H1 (cell line): ENCODE measurements at regions not wholly inside any gene's neighbourhood (a gene's known extent, or its start where the extent isn't known, plus 50 kb on each side); places are given as distances from the start of the nearest gene placed in this dataset.

Source experiments
- CTCF ChIA-PET: fragments of 300-600 bp; sonication (Branson Sonifier 250); formaldehyde crosslinking; loops from one replicate; lab custom pipeline; 2021; ENCODE audit not compliant: partially characterized antibody; lab: Charles Lee
- POLR2A ChIA-PET: fragments of 300-600 bp; sonication (Branson Sonifier 250); formaldehyde crosslinking; loops from one replicate; lab custom pipeline; 2021; ENCODE audit warnings: inconsistent platforms; ENCODE audit not compliant: partially characterized antibody; lab: Charles Lee
- DNase-seq, 2 experiments: peaks; one replicate each; pipeline versions ENCODE4 v3.0.0 to v3.0.0-alpha.2; 2010 to 2022; ENCODE audit warnings: low spot score in 2 of 2, low read depth in 1 of 2, mixed read lengths in 1 of 2
- FAIRE-seq: peaks from 2 replicates; lab custom pipeline; 2011; peaks lifted over from hg19 to GRCh38; lab: Jason Lieb, UNC
- H2AFZ ChIP-seq: 2 replicates; pipeline ENCODE4 v1.8.1; 2012; ENCODE audit warnings: low read length, inconsistent platforms
- H2AK5ac ChIP-seq: 2 replicates; pipeline ENCODE4 v1.6.1; 2013; ENCODE audit warnings: low read depth, low read length
- H2BK120ac ChIP-seq: replicated peaks from 2 replicates; pipeline ENCODE3; 2013; ENCODE audit warnings: low read depth, low read length, inconsistent platforms
- H2BK12ac ChIP-seq: 2 replicates; pipeline ENCODE4 v1.6.1; 2013; ENCODE audit warnings: low read depth, low read length
- H2BK15ac ChIP-seq: 2 replicates; pipeline ENCODE4 v1.6.1; 2013; ENCODE audit warnings: low read length
- H2BK20ac ChIP-seq: 2 replicates; pipeline ENCODE4 v1.6.1; 2013; ENCODE audit warnings: low read length
- H2BK5ac ChIP-seq: 2 replicates; pipeline ENCODE4 v1.6.1; 2013; ENCODE audit warnings: low read depth, low read length
- H3K14ac ChIP-seq: 2 replicates; pipeline ENCODE4 v1.6.1; 2013; ENCODE audit warnings: inconsistent platforms; ENCODE audit not compliant: insufficient read length
- H3K18ac ChIP-seq: 2 replicates; pipeline ENCODE4 v1.6.1; 2013; ENCODE audit warnings: low read length; ENCODE audit errors: extremely low read depth
- H3K23ac ChIP-seq: 2 replicates; pipeline ENCODE4 v1.6.1; 2013; ENCODE audit warnings: inconsistent platforms; ENCODE audit not compliant: insufficient read length
- H3K23me2 ChIP-seq: 2 replicates; pipeline ENCODE4 v1.6.1; 2013; ENCODE audit warnings: low read depth, low read length
- H3K27ac ChIP-seq: 2 replicates; pipeline ENCODE4 v1.6.1; 2011; ENCODE audit warnings: low read depth, low read length, inconsistent platforms
- H3K27me3 ChIP-seq, 4 experiments: replicated peaks in 1 of 4; 1 replicate in 1 of 4; 2 replicates in 3 of 4; pipeline versions ENCODE4 v1.6.1 to v1.8.1; 2011 to 2013; ENCODE audit warnings: low read length in 3 of 4, mild to moderate bottlenecking in 3 of 4, inconsistent platforms in 2 of 4, mixed read lengths in 2 of 4, moderate library complexity in 1 of 4; ENCODE audit not compliant: control insufficient read depth in 3 of 4, insufficient read depth in 3 of 4; ENCODE audit errors: extremely low read depth in 1 of 4
- H3K36me3 ChIP-seq, 4 experiments: 2 replicates each; pipeline versions ENCODE4 v1.6.1 to v1.8.1; 2011 to 2013; ENCODE audit warnings: mild to moderate bottlenecking in 4 of 4, low read length in 3 of 4, moderate library complexity in 2 of 4, control low read depth in 1 of 4, inconsistent platforms in 1 of 4; ENCODE audit not compliant: insufficient read depth in 4 of 4, control insufficient read depth in 2 of 4
- H3K4ac ChIP-seq: replicated peaks from 2 replicates; pipeline ENCODE3; 2013; ENCODE audit warnings: low read length, low read depth, mixed read lengths, inconsistent platforms; ENCODE audit not compliant: insufficient read length
- H3K4me1 ChIP-seq, 4 experiments: replicated peaks in 1 of 4; 1 replicate in 1 of 4; 2 replicates in 3 of 4; pipeline versions ENCODE4 v1.6.1 to v1.8.1; 2011 to 2013; ENCODE audit warnings: low read length in 3 of 4, inconsistent platforms in 2 of 4, mixed read lengths in 1 of 4; ENCODE audit not compliant: insufficient read depth in 4 of 4, control insufficient read depth in 3 of 4
- H3K4me2 ChIP-seq, 2 experiments: 2 replicates each; pipeline versions ENCODE4 v1.6.1 to v1.8.1; 2011 to 2013; ENCODE audit warnings: low read depth in 2 of 2, low read length in 2 of 2, control low read depth in 1 of 2, inconsistent platforms in 1 of 2, mild to moderate bottlenecking in 1 of 2; ENCODE audit not compliant: insufficient read depth in 1 of 2
- H3K4me3 ChIP-seq, 4 experiments: fragments of 200-600, 300-600 bp in 1 of 4; sonication (generic), shearing (Covaris generic), sonication (Bioruptor Twin) in 1 of 4; 2 replicates each; pipeline versions ENCODE4 v1.5.1 to v1.8.1; 2011 to 2016; ENCODE audit warnings: low read length in 4 of 4, low read depth in 3 of 4, control low read depth in 2 of 4, inconsistent platforms in 2 of 4, mild to moderate bottlenecking in 2 of 4, mixed read lengths in 1 of 4, moderate library complexity in 1 of 4; ENCODE audit not compliant: insufficient read depth in 2 of 4; ENCODE audit errors: extremely low read depth in 1 of 4
- H3K56ac ChIP-seq: replicated peaks from 2 replicates; pipeline ENCODE3; 2013; ENCODE audit warnings: low read depth, mild to moderate bottlenecking, mixed read lengths, low read length, inconsistent platforms; ENCODE audit not compliant: insufficient read length
- H3K79me1 ChIP-seq: 2 replicates; pipeline ENCODE4 v1.6.1; 2013; ENCODE audit warnings: low read depth, low read length, control low read depth
- H3K79me2 ChIP-seq, 2 experiments: 2 replicates each; pipeline versions ENCODE4 v1.6.1 to v1.8.1; 2012 to 2013; ENCODE audit warnings: low read length in 2 of 2, mild to moderate bottlenecking in 2 of 2, inconsistent platforms in 1 of 2; ENCODE audit not compliant: insufficient read depth in 2 of 2, control insufficient read depth in 1 of 2
- H3K9ac ChIP-seq, 4 experiments: replicated peaks in 1 of 4; 1 replicate in 1 of 4; 2 replicates in 3 of 4; pipeline versions ENCODE4 v1.6.1 to v1.8.1; 2011 to 2013; ENCODE audit warnings: low read depth in 3 of 4, low read length in 3 of 4, control low read depth in 2 of 4, mild to moderate bottlenecking in 2 of 4, moderate library complexity in 2 of 4, inconsistent platforms in 1 of 4; ENCODE audit errors: extremely low read depth in 1 of 4
- H3K9me3 ChIP-seq, 2 experiments: 2 replicates each; pipeline versions ENCODE4 v1.6.1 to v1.8.1; 2012 to 2013; ENCODE audit warnings: mild to moderate bottlenecking in 2 of 2, moderate library complexity in 2 of 2, control low read depth in 1 of 2, inconsistent platforms in 1 of 2, low read depth in 1 of 2, low read length in 1 of 2, mixed read lengths in 1 of 2; ENCODE audit not compliant: insufficient read depth in 2 of 2
- H4K20me1 ChIP-seq, 2 experiments: replicated peaks in 1 of 2; 2 replicates each; pipeline versions ENCODE3 to v1.8.1; 2011 to 2013; ENCODE audit warnings: inconsistent platforms in 2 of 2, low read length in 2 of 2, mild to moderate bottlenecking in 1 of 2; ENCODE audit not compliant: insufficient read depth in 2 of 2, control insufficient read depth in 1 of 2
- H4K5ac ChIP-seq: 2 replicates; pipeline ENCODE4 v1.6.1; 2013; ENCODE audit warnings: low read length, low read depth, mixed read lengths, inconsistent platforms; ENCODE audit not compliant: insufficient read length
- H4K8ac ChIP-seq: 2 replicates; pipeline ENCODE4 v1.8.0; 2013; ENCODE audit warnings: mild to moderate bottlenecking, moderate library complexity, low read length, inconsistent platforms; ENCODE audit not compliant: insufficient read depth; ENCODE audit errors: extremely low read depth
- H4K91ac ChIP-seq: replicated peaks from 2 replicates; pipeline ENCODE3; 2013; ENCODE audit warnings: low read length, mixed read lengths, inconsistent platforms; ENCODE audit not compliant: insufficient read length
- ASH2L ChIP-seq: fragments of 200-600, 300-600 bp; sonication (generic); IDR thresholded peaks from one replicate; pipeline ENCODE4 v1.7.1; 2017; ENCODE audit warnings: low read length
- BACH1 ChIP-seq: IDR thresholded peaks from 2 replicates; pipeline ENCODE4 v1.6.1; 2012; ENCODE audit warnings: low read length, improper control_type of control experiment
- CHD2 ChIP-seq: IDR thresholded peaks from 2 replicates; pipeline ENCODE4 v1.6.1; 2012; ENCODE audit warnings: low read length, improper control_type of control experiment
- KDM4A ChIP-seq: IDR thresholded peaks from one replicate; pipeline ENCODE4 v1.7.1; 2012; ENCODE audit warnings: low read depth, mild to moderate bottlenecking, moderate library complexity, low read length, inconsistent platforms; ENCODE audit not compliant: severe bottlenecking
- KDM5A ChIP-seq: fragments of 200-600 bp; IDR thresholded peaks from 2 replicates; pipeline ENCODE4 v1.7.1; 2012; ENCODE audit warnings: mild to moderate bottlenecking, low read length, inconsistent platforms, mixed read lengths
- MAFK ChIP-seq: IDR thresholded peaks from 2 replicates; pipeline ENCODE4 v1.6.1; 2012; ENCODE audit warnings: low read depth, mild to moderate bottlenecking, improper control_type of control experiment, low read length
- WGBS, 2 experiments: shearing (Covaris generic) in 1 of 2; methylation state at CpG; one replicate each; pipeline versions ENCODE4 v1.1.6 to v1.1.7; 2013 to 2015; ENCODE audit warnings: low lambda C conversion rate in 2 of 2, mixed read lengths in 2 of 2, inconsistent platforms in 1 of 2, low coverage in 1 of 2, missing lambda C conversion rate in 1 of 2; ENCODE audit not compliant: insufficient replicate concordance in 2 of 2, insufficient coverage in 1 of 2, insufficient read length in 1 of 2; ENCODE audit errors: extremely low coverage in 1 of 2, missing lambda C conversion rate in 1 of 2; 5-methylcytosine and 5-hydroxymethylcytosine counted together

DNA sequence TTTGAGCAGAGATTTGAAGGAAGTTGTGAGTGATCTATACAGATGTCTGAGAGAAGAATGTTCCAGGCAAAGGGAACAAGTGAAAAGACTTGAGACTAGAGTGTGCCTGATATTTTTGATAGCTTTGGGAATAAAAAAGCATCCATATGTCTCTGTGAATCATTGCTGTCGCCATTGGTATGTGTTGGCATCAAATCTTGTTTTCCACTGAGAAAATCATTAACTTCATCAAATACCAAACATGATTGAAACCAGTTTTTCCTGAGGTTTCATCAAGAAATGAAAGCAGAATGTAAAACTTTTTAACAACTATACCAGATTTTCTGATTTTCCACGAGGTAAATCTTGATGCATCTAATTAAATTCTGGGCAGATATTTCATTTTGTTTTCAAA, 862.6 kb downstream of the DIAPH3 start:
- H3K4me1 ChIP-seq: no peaks in the 10 kb centered on the region
- H4K5ac ChIP-seq: no peak overlapping the region
- H3K23ac ChIP-seq: no peak overlapping the region
- no peak overlapping the region for H2AK5ac ChIP-seq
- H3K4me2 ChIP-seq: no peak overlapping the region
- H3K9me3 ChIP-seq: no peaks in the 10 kb centered on the region
- TF ChIP-seq KDM5A: no peak
- no peak for TF ChIP-seq BACH1
- TF ChIP-seq KDM4A: no peak
- TF ChIP-seq MAFK: no peak
- TF ChIP-seq CHD2: no peak
- TF ChIP-seq ASH2L: no peak
- H3K79me2 ChIP-seq: no peaks in the 10 kb centered on the region
- no peak overlapping the region for H3K14ac ChIP-seq
- no peak overlapping the region for H4K8ac ChIP-seq
- H3K79me1 ChIP-seq: no peaks in the 10 kb centered on the region
- no peak overlapping the region for H3K4me3 ChIP-seq
- H3K27me3 ChIP-seq: no peaks in the 10 kb centered on the region
- FAIRE-seq (no peak), DNase-seq (no peak)
- no peak overlapping the region for H3K18ac ChIP-seq
- no peak overlapping the region for H3K4ac ChIP-seq
- no peak overlapping the region for H3K27ac ChIP-seq
- H4K91ac ChIP-seq: no peak overlapping the region
- no peaks in the 10 kb centered on the region for H4K20me1 ChIP-seq
- POLR2A ChIA-PET: no interaction called here
- H2BK12ac ChIP-seq: no peak overlapping the region
- no peaks in the 10 kb centered on the region for H3K23me2 ChIP-seq
- CTCF ChIA-PET: no interaction called here
- H2BK120ac ChIP-seq: no peak overlapping the region
- H2AFZ ChIP-seq: no peak overlapping the region
- H2BK15ac ChIP-seq: no peak overlapping the region
- H3K56ac ChIP-seq: no peak overlapping the region
- H2BK20ac ChIP-seq: no peak overlapping the region
- no peak overlapping the region for H2BK5ac ChIP-seq
- H3K9ac ChIP-seq: no peak overlapping the region
- no peaks in the 10 kb centered on the region for H3K36me3 ChIP-seq
- 91% methylated on average over 2 of the region's 2 CpGs; no CpG with 5 or more reads in 1 of the 2 experiments for WGBS, 2 experiments
